ENCODE measurements at regions not wholly inside any gene's neighbourhood (a gene's known extent, or its start where the extent isn't known, plus 50 kb on each side); places are given as distances from the start of the nearest gene placed in this dataset.
"Not testable (repeated sequence)": the region's sequence is repeated elsewhere in the genome, so short reads cannot be mapped to it uniquely, and the experiment has no call there.

DNA sequence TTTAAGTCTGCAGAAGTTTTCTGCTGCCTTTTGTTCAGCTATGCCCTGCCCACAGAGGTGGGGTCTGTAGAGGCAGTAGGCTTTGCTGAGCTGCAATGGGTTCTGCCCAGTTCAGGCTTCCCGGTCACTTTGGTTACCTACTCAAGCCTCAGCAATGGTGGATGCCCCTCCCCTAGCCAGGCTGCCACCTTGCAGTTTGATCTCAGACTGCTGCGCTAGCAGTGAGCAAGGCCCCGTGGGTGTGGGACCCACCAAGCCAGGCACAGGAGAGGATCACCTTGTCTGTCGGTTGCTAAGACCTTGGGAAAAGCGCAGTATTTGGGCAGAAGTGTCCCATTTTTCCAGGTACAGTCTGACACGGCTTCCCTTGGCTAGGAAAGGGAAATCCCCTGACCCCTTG lies 74.5 kb upstream of the WARS2 start:
- H3K9me3 Mint-ChIP-seq: peaks cover 0 to 12% (median 3%) of the 10 kb centered on the region in 8 donors
- DNase-seq; H3K36me3 ChIP-seq (ENCODE audit: insufficient read depth, low read length); intact Hi-C loops (cut with micrococcal nuclease); H3K9me3 ChIP-seq (ENCODE audit: control insufficient read depth in 1 of 2, low read length in 2 of 2); POLR2A ChIA-PET (ENCODE audit: partially characterized antibody); CTCF ChIA-PET (ENCODE audit: partially characterized antibody); H3K4me1 ChIP-seq (ENCODE audit: insufficient read depth, low read length); H3K4me3 Mint-ChIP-seq; H3K27ac ChIP-seq (ENCODE audit: low read depth, low read length); H3K4me1 Mint-ChIP-seq; H3K27ac Mint-ChIP-seq; H3K4me3 ChIP-seq (ENCODE audit: low read length in 2 of 2); H3K27me3 ChIP-seq (ENCODE audit: insufficient read depth, low read length); H3K27me3 Mint-ChIP-seq: not testable (repeated sequence)
- peaks cover 14 to 48% of the 10 kb centered on the region in 2 donors for H3K36me3 Mint-ChIP-seq

DNA sequence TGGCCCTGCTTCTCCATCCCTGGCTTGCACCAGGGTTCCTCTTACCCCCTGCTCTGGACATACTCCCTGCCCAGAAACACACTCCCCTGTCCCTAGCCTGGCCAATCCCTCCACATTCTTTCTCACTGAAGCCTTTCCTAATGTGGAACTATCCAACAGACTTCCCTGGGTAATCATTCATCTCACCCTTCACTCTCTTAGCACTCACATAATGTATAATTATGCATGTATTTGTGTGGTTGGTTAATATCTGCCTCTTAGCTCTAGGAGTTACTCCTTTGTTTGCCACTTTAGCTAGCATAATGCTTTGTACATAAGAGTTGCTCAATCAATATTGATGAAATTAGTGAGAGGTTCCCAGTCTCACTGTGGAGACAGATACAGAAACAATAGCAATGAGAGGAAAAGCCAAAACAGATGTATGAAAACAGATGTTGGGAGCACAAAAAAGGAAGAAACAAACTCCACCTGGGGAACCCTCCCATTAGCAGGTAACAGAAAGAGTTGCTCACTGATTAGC lies 76.9 kb upstream of the WARS2 start:
- Mint-ChIP-seq H3K9me3 (peaks cover 0 to 8% (median under 1%) of the 10 kb centered on the region in 8 donors), H3K36me3 (peaks cover 12 to 43% of the 10 kb centered on the region in 2 donors), H3K27me3 (peaks cover 0 to 1% of the 10 kb centered on the region in 2 donors), H3K4me1 (no peaks in the 10 kb centered on the region), H3K27ac (peak overlapping the region in 1 of 7 donors; percentile 2), H3K4me3 (no peak overlapping the region)
- H3K27ac ChIP-seq (ENCODE audit: low read depth, low read length): no peak overlapping the region
- ChIA-PET CTCF (ENCODE audit: partially characterized antibody) (no interaction called here), POLR2A (ENCODE audit: partially characterized antibody) (no interaction called here)
- no peak overlapping the region for H3K4me3 ChIP-seq (ENCODE audit: low read length in 2 of 2)
- intact Hi-C loops (cut with micrococcal nuclease): no loop called here
- no peak for DNase-seq
- no peaks in the 10 kb centered on the region for H3K9me3 ChIP-seq (ENCODE audit: control insufficient read depth in 1 of 2, low read length in 2 of 2)
- no peaks in the 10 kb centered on the region for H3K27me3 ChIP-seq (ENCODE audit: insufficient read depth, low read length)
- no peaks in the 10 kb centered on the region for H3K36me3 ChIP-seq (ENCODE audit: insufficient read depth, low read length)
- no peaks in the 10 kb centered on the region for H3K4me1 ChIP-seq (ENCODE audit: insufficient read depth, low read length)

DNA sequence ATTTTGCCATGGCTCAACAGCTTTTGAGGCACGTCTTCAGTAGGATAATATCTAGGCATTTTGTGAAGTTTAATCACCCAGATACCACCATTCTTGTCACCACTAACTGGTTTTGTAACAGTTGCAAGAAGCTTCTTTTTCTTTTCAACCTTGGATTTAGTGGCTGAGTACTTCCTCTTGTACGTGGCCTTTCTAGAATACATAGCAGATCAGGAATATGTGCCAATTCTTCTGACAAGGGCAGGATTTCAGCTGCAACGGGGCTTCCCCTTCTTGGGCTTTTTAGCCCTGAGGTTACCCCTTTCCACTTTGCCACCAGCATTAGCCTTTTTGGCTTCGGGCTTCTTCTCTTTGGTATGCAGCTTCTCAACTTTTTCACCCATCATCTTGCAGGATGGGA lies 79.3 kb upstream of the WARS2 start:
- Histone ChIP-seq H3K9me3 (ENCODE audit: control insufficient read depth in 1 of 2, low read length in 2 of 2) (no peaks in the 10 kb centered on the region), H3K4me1 (ENCODE audit: insufficient read depth, low read length) (no peaks in the 10 kb centered on the region), H3K4me3 (ENCODE audit: low read length in 2 of 2) (no peak overlapping the region), H3K36me3 (ENCODE audit: insufficient read depth, low read length) (no peaks in the 10 kb centered on the region), H3K27ac (ENCODE audit: low read depth, low read length) (no peak overlapping the region), H3K27me3 (ENCODE audit: insufficient read depth, low read length) (no peaks in the 10 kb centered on the region)
- peaks cover 0 to 1% of the 10 kb centered on the region in 2 donors for H3K27me3 Mint-ChIP-seq
- H3K4me3 Mint-ChIP-seq: no peak overlapping the region
- peaks cover 11 to 54% of the 10 kb centered on the region in 2 donors for H3K36me3 Mint-ChIP-seq
- POLR2A ChIA-PET (ENCODE audit: partially characterized antibody): no interaction called here
- CTCF ChIA-PET (ENCODE audit: partially characterized antibody): interaction anchor here (0.7 kb wide), 1 partner anchor 79 kb away, joined by 3 read pairs; no protein-coding TSS in a partner anchor
- no peaks in the 10 kb centered on the region for H3K4me1 Mint-ChIP-seq
- intact Hi-C loops (cut with micrococcal nuclease): no loop called here
- H3K27ac Mint-ChIP-seq: no peak overlapping the region
- DNase-seq: no peak
- peaks cover 0 to 2% (median 0%) of the 10 kb centered on the region in 8 donors for H3K9me3 Mint-ChIP-seq

DNA sequence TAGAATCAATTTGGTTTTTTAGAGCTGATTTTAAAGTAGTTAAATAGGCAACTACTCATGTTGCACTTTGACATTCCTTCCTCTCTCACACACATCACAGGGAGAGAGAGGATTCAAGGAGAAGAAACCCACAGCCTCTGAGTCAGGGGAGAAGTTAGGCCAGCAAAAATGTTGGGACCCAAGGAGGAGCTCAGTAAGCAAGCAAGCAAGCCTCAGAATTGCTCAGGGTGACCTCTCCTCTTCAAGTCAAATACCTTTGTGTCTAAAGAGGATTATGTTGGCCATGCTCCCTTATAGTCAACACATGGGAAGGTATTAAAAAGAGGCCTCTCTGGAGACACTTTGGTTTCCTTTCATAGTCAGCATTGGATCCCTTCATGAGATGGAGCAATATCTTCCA lies 80.5 kb upstream of the WARS2 start:
- Mint-ChIP-seq H3K27me3 (peaks cover 0 to 1% of the 10 kb centered on the region in 2 donors), H3K36me3 (peaks cover 11 to 54% of the 10 kb centered on the region in 2 donors), H3K9me3 (peaks cover 0 to 2% (median 0%) of the 10 kb centered on the region in 8 donors), H3K27ac (no peak overlapping the region), H3K4me1 (no peaks in the 10 kb centered on the region), H3K4me3 (no peak overlapping the region)
- H3K9me3 ChIP-seq (ENCODE audit: control insufficient read depth in 1 of 2, low read length in 2 of 2): no peaks in the 10 kb centered on the region
- intact Hi-C loops (cut with micrococcal nuclease): no loop called here
- no peaks in the 10 kb centered on the region for H3K27me3 ChIP-seq (ENCODE audit: insufficient read depth, low read length)
- ChIA-PET CTCF (ENCODE audit: partially characterized antibody) (no interaction called here), POLR2A (ENCODE audit: partially characterized antibody) (no interaction called here)
- H3K36me3 ChIP-seq (ENCODE audit: insufficient read depth, low read length): no peaks in the 10 kb centered on the region
- no peak overlapping the region for H3K4me3 ChIP-seq (ENCODE audit: low read length in 2 of 2)
- no peak for DNase-seq
- H3K27ac ChIP-seq (ENCODE audit: low read depth, low read length): no peak overlapping the region
- H3K4me1 ChIP-seq (ENCODE audit: insufficient read depth, low read length): no peaks in the 10 kb centered on the region

DNA sequence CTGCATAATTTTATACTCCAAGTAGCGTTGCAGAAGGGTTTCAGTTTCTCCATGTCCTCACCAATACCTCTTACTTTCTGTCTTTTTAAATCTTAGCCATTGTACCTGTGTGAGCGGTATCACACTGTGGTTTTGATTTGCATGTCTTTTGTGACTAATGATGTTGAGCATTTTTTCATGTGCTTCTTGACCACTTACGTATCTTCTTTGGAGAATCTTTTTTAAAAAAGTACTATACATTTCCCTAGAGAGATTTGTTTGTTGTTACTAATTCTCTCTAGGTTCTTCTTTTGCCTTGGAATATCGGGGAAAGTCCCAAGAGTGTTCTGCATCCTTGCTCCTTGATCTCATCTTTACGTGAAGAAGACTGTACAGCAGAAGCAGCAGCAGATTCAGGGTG lies 81.8 kb upstream of the WARS2 start:
- no peaks in the 10 kb centered on the region for H3K4me1 ChIP-seq (ENCODE audit: insufficient read depth, low read length)
- no peak overlapping the region for H3K4me3 Mint-ChIP-seq
- H3K9me3 Mint-ChIP-seq: peaks cover 0 to 2% (median 0%) of the 10 kb centered on the region in 8 donors
- H3K9me3 ChIP-seq (ENCODE audit: control insufficient read depth in 1 of 2, low read length in 2 of 2): no peaks in the 10 kb centered on the region
- intact Hi-C loops (cut with micrococcal nuclease): no loop called here
- DNase-seq: no peak
- no peak overlapping the region for H3K4me3 ChIP-seq (ENCODE audit: low read length in 2 of 2)
- no peak overlapping the region for H3K27ac ChIP-seq (ENCODE audit: low read depth, low read length)
- no peak overlapping the region for H3K27ac Mint-ChIP-seq
- H3K27me3 Mint-ChIP-seq: peaks cover 0 to 1% of the 10 kb centered on the region in 2 donors
- POLR2A ChIA-PET (ENCODE audit: partially characterized antibody): no interaction called here
- H3K4me1 Mint-ChIP-seq: no peaks in the 10 kb centered on the region
- peaks cover 11 to 49% of the 10 kb centered on the region in 2 donors for H3K36me3 Mint-ChIP-seq
- CTCF ChIA-PET (ENCODE audit: partially characterized antibody): no interaction called here
- H3K27me3 ChIP-seq (ENCODE audit: insufficient read depth, low read length): no peaks in the 10 kb centered on the region
- no peaks in the 10 kb centered on the region for H3K36me3 ChIP-seq (ENCODE audit: insufficient read depth, low read length)

DNA sequence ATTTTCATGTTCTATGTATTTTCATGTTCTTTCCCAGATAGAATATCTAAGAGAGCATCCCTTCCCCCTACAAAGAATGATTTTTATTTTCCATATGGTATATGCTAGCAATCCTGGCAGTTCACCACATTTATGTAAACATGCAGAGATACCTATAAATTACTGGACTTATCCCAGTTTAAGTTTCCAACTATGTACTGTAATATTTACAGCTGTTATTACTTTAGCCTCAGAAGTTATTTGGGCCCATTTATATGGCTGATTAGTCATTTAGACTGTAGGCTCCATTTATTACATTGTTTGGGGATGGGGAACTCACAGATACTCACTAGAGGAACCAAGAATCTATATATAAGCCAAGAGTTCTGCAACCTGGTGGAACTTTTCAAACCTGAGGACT lies 84.8 kb upstream of the WARS2 start:
- Histone ChIP-seq H3K4me1 (ENCODE audit: insufficient read depth, low read length) (no peaks in the 10 kb centered on the region), H3K4me3 (ENCODE audit: low read length in 2 of 2) (no peak overlapping the region), H3K27ac (ENCODE audit: low read depth, low read length) (no peak overlapping the region), H3K36me3 (ENCODE audit: insufficient read depth, low read length) (no peaks in the 10 kb centered on the region), H3K27me3 (ENCODE audit: insufficient read depth, low read length) (no peaks in the 10 kb centered on the region), H3K9me3 (ENCODE audit: control insufficient read depth in 1 of 2, low read length in 2 of 2) (no peaks in the 10 kb centered on the region)
- Mint-ChIP-seq H3K36me3 (peaks cover 7 to 34% of the 10 kb centered on the region in 2 donors), H3K4me1 (no peaks in the 10 kb centered on the region), H3K27ac (no peak overlapping the region), H3K4me3 (no peak overlapping the region), H3K9me3 (peaks cover 0 to 1% (median 0%) of the 10 kb centered on the region in 8 donors), H3K27me3 (peaks cover 0 to 1% of the 10 kb centered on the region in 2 donors)
- DNase-seq: no peak
- intact Hi-C loops (cut with micrococcal nuclease): no loop called here
- ChIA-PET POLR2A (ENCODE audit: partially characterized antibody) (no interaction called here), CTCF (ENCODE audit: partially characterized antibody) (interaction anchor here (1.2 kb wide), 1 partner anchor 50 kb away, joined by 4 read pairs; no protein-coding TSS in a partner anchor)

DNA sequence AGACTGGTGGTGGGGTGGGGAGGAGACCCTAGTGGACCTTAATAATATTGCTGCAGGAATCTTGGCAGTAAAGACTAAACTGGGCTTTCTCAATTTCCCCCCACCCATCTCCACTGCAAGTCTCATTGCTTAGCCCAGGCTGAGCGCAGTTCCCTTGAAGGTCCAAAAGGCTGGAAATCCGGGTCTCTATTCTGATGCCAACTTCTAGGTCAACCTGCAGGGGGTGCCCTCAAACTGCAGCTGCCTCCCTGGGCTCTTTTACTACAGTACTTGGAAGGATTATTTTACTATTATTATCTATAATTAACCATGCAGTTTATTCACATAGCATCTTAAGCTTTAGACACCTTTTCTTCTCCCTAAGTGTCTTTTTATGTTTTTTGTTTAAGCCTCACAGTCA lies 85.4 kb upstream of the WARS2 start:
- CTCF ChIA-PET (ENCODE audit: partially characterized antibody): no interaction called here
- H3K27me3 ChIP-seq (ENCODE audit: insufficient read depth, low read length): no peaks in the 10 kb centered on the region
- Mint-ChIP-seq H3K27me3 (peaks cover 0 to 1% of the 10 kb centered on the region in 2 donors), H3K4me1 (no peaks in the 10 kb centered on the region), H3K36me3 (peaks cover 7 to 32% of the 10 kb centered on the region in 2 donors), H3K4me3 (no peak overlapping the region), H3K27ac (no peak overlapping the region), H3K9me3 (no peaks in the 10 kb centered on the region)
- H3K36me3 ChIP-seq (ENCODE audit: insufficient read depth, low read length): no peaks in the 10 kb centered on the region
- no peak for DNase-seq
- no peak overlapping the region for H3K27ac ChIP-seq (ENCODE audit: low read depth, low read length)
- H3K4me1 ChIP-seq (ENCODE audit: insufficient read depth, low read length): no peaks in the 10 kb centered on the region
- no peak overlapping the region for H3K4me3 ChIP-seq (ENCODE audit: low read length in 2 of 2)
- POLR2A ChIA-PET (ENCODE audit: partially characterized antibody): no interaction called here
- no peaks in the 10 kb centered on the region for H3K9me3 ChIP-seq (ENCODE audit: control insufficient read depth in 1 of 2, low read length in 2 of 2)
- intact Hi-C loops (cut with micrococcal nuclease): no loop called here

DNA sequence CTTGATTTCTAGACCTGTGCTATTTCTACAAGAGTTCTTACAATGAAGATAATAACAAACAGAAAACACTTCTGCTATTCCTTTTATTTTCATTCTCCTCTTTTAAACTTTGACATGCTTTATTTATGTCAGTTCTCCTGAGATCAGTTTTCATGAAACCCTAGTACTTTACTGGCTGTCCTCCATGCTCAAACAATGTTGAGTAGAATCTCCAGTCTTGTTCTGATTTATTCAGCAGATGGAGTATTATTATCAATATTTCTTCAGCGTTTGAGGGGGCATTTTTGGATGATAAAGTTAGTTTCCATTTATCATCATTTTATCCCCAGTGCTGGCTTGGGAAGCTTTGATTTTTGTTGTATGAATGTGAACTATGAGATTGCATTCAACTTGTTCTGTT lies 85.9 kb upstream of the WARS2 start:
- ChIA-PET CTCF (ENCODE audit: partially characterized antibody) (no interaction called here), POLR2A (ENCODE audit: partially characterized antibody) (no interaction called here)
- Histone ChIP-seq H3K27me3 (ENCODE audit: insufficient read depth, low read length) (no peaks in the 10 kb centered on the region), H3K4me1 (ENCODE audit: insufficient read depth, low read length) (no peaks in the 10 kb centered on the region), H3K4me3 (ENCODE audit: low read length in 2 of 2) (no peak overlapping the region), H3K36me3 (ENCODE audit: insufficient read depth, low read length) (no peaks in the 10 kb centered on the region), H3K9me3 (ENCODE audit: control insufficient read depth in 1 of 2, low read length in 2 of 2) (no peaks in the 10 kb centered on the region), H3K27ac (ENCODE audit: low read depth, low read length) (no peak overlapping the region)
- H3K4me1 Mint-ChIP-seq: no peaks in the 10 kb centered on the region
- intact Hi-C loops (cut with micrococcal nuclease): no loop called here
- peaks cover 0 to 1% of the 10 kb centered on the region in 2 donors for H3K27me3 Mint-ChIP-seq
- H3K27ac Mint-ChIP-seq: no peak overlapping the region
- H3K36me3 Mint-ChIP-seq: peaks cover 7 to 30% of the 10 kb centered on the region in 2 donors
- H3K4me3 Mint-ChIP-seq: no peak overlapping the region
- no peak for DNase-seq
- H3K9me3 Mint-ChIP-seq: no peaks in the 10 kb centered on the region

All from CD4-positive, alpha-beta memory T cell (primary cell).